ACC112 (cell line): ENCODE measurements at regions not wholly inside any gene's neighbourhood (a gene's known extent, or its start where the extent isn't known, plus 50 kb on each side); places are given as distances from the start of the nearest gene placed in this dataset.
"Not testable (repeated sequence)": the region's sequence is repeated elsewhere in the genome, so short reads cannot be mapped to it uniquely, and the experiment has no call there.

ENCODE experiments used
- H2AFZ ChIP-seq: fragments of 200-600 bp; sonication (generic); one replicate; pipeline ENCODE4 v1.6.0; 2017; ENCODE audit warnings: antibody characterized with exemption, low read length; ENCODE audit not compliant: unreplicated experiment
- H3K27ac ChIP-seq: fragments of 200-600 bp; sonication (generic); 2 replicates; pipeline ENCODE4 v1.5.1; 2014; ENCODE audit warnings: low read depth, mild to moderate bottlenecking, antibody characterized with exemption, low read length, moderate library complexity
- H3K27me3 ChIP-seq: fragments of 200-600 bp; sonication (generic); 2 replicates; pipeline ENCODE4 v1.6.1; 2014; ENCODE audit warnings: mild to moderate bottlenecking, antibody characterized with exemption, low read length, moderate library complexity, mixed read lengths; ENCODE audit not compliant: insufficient read depth
- H3K36me3 ChIP-seq: fragments of 200-600 bp; sonication (generic); 2 replicates; pipeline ENCODE4 v1.6.1; 2016; ENCODE audit warnings: mild to moderate bottlenecking, antibody characterized with exemption, low read length, moderate library complexity, mixed read lengths; ENCODE audit not compliant: insufficient read depth
- H3K4me1 ChIP-seq: fragments of 200-600 bp; sonication (generic); one replicate; pipeline ENCODE4 v1.6.1; 2016; ENCODE audit warnings: low read length, mixed read lengths; ENCODE audit not compliant: insufficient read depth, unreplicated experiment, control insufficient read depth
- H3K4me3 ChIP-seq: fragments of 200-600 bp; sonication (generic); 2 replicates; pipeline ENCODE4 v1.5.1; 2014; ENCODE audit warnings: mild to moderate bottlenecking, low read depth, low read length
- H3K79me2 ChIP-seq: fragments of 200-600 bp; sonication (generic); one replicate; pipeline ENCODE4 v1.6.0; 2016; ENCODE audit warnings: low read length; ENCODE audit not compliant: control insufficient read depth, unreplicated experiment, insufficient read depth

- Histone ChIP-seq H3K36me3 (no peaks in the 10 kb centered on the region), H3K27ac (no peak overlapping the region), H3K27me3 (peaks cover 2% of the 10 kb centered on the region), H3K4me3 (no peak overlapping the region), H3K79me2 (no peaks in the 10 kb centered on the region), H2AFZ (no peak overlapping the region), H3K4me1 (no peaks in the 10 kb centered on the region)
Observed at GRCh38 chr22:49676783-49677494, 150.7 kb downstream of the BRD1 start.

- peaks cover 9% of the 10 kb centered on the region for H3K27me3 ChIP-seq
- H3K4me1 ChIP-seq, result no peaks in the 10 kb centered on the region
- no peak overlapping the region for H3K4me3 ChIP-seq
- H3K36me3 ChIP-seq, result no peaks in the 10 kb centered on the region
- H2AFZ ChIP-seq, result no peak overlapping the region
- H3K27ac ChIP-seq, result no peak overlapping the region
- H3K79me2 ChIP-seq, result no peaks in the 10 kb centered on the region
Observed at GRCh38 chr22:49676230-49676629, 151.4 kb downstream of the BRD1 start.

- Histone ChIP-seq H3K27ac (no peak overlapping the region), H3K36me3 (no peaks in the 10 kb centered on the region), H3K27me3 (peaks cover 17% of the 10 kb centered on the region), H3K79me2 (no peaks in the 10 kb centered on the region), H3K4me1 (no peaks in the 10 kb centered on the region), H3K4me3 (no peak overlapping the region), H2AFZ (no peak overlapping the region)
Observed at GRCh38 chr22:49674479-49675050, 153.1 kb downstream of the BRD1 start.

GRCh38 chr22:49673048-49673447 is 154.6 kb downstream of the BRD1 start:
- no peaks in the 10 kb centered on the region for H3K79me2 ChIP-seq
- H3K4me3 ChIP-seq, result no peak overlapping the region
- H3K4me1 ChIP-seq, result no peaks in the 10 kb centered on the region
- H2AFZ ChIP-seq, result no peak overlapping the region
- no peaks in the 10 kb centered on the region for H3K36me3 ChIP-seq
- H3K27ac ChIP-seq, result no peak overlapping the region
- H3K27me3 ChIP-seq, result peaks cover 17% of the 10 kb centered on the region

- Histone ChIP-seq H3K27ac (no peak overlapping the region), H3K36me3 (no peaks in the 10 kb centered on the region), H3K79me2 (no peaks in the 10 kb centered on the region), H2AFZ (no peak overlapping the region), H3K4me3 (no peak overlapping the region), H3K27me3 (peaks cover 17% of the 10 kb centered on the region), H3K4me1 (no peaks in the 10 kb centered on the region)
Observed at GRCh38 chr22:49672014-49672516, 155.6 kb downstream of the BRD1 start.

- no peaks in the 10 kb centered on the region for H3K79me2 ChIP-seq
- no peak overlapping the region for H3K27ac ChIP-seq
- H3K27me3 ChIP-seq, result peaks cover 17% of the 10 kb centered on the region
- H3K4me3 ChIP-seq, result no peak overlapping the region
- no peak overlapping the region for H2AFZ ChIP-seq
- H3K36me3 ChIP-seq, result no peaks in the 10 kb centered on the region
- H3K4me1 ChIP-seq, result no peaks in the 10 kb centered on the region
Observed at GRCh38 chr22:49671331-49672013, 156.2 kb downstream of the BRD1 start.

GRCh38 chr22:49670456-49671330 is 157.0 kb downstream of the BRD1 start:
- Histone ChIP-seq H3K79me2 (no peaks in the 10 kb centered on the region), H3K27me3 (peaks cover 17% of the 10 kb centered on the region), H3K36me3 (no peaks in the 10 kb centered on the region), H3K4me3 (no peak overlapping the region), H2AFZ (no peak overlapping the region), H3K27ac (no peak overlapping the region), H3K4me1 (no peaks in the 10 kb centered on the region)

GRCh38 chr22:49669969-49670455 is 157.7 kb downstream of the BRD1 start:
- not testable (repeated sequence) for H2AFZ ChIP-seq, H3K4me3 ChIP-seq, H3K36me3 ChIP-seq, H3K4me1 ChIP-seq, H3K27ac ChIP-seq, H3K79me2 ChIP-seq
- H3K27me3 ChIP-seq, result peaks cover 17% of the 10 kb centered on the region

GRCh38 chr22:49669427-49669968 is 158.2 kb downstream of the BRD1 start:
- not testable (repeated sequence) for H3K27ac ChIP-seq, H2AFZ ChIP-seq, H3K4me1 ChIP-seq, H3K79me2 ChIP-seq, H3K36me3 ChIP-seq, H3K4me3 ChIP-seq
- peaks cover 17% of the 10 kb centered on the region for H3K27me3 ChIP-seq

GRCh38 chr22:49668402-49668801 is 159.3 kb downstream of the BRD1 start:
- no peaks in the 10 kb centered on the region for H3K4me1 ChIP-seq
- no peak overlapping the region for H2AFZ ChIP-seq
- H3K27ac ChIP-seq, result no peak overlapping the region
- no peaks in the 10 kb centered on the region for H3K79me2 ChIP-seq
- no peaks in the 10 kb centered on the region for H3K36me3 ChIP-seq
- peaks cover 17% of the 10 kb centered on the region for H3K27me3 ChIP-seq
- no peak overlapping the region for H3K4me3 ChIP-seq
